ENCODE measurements at regions not wholly inside any gene's neighbourhood (a gene's known extent, or its start where the extent isn't known, plus 50 kb on each side); places are given as distances from the start of the nearest gene placed in this dataset.
"Not testable (repeated sequence)": the region's sequence is repeated elsewhere in the genome, so short reads cannot be mapped to it uniquely, and the experiment has no call there.

DNA sequence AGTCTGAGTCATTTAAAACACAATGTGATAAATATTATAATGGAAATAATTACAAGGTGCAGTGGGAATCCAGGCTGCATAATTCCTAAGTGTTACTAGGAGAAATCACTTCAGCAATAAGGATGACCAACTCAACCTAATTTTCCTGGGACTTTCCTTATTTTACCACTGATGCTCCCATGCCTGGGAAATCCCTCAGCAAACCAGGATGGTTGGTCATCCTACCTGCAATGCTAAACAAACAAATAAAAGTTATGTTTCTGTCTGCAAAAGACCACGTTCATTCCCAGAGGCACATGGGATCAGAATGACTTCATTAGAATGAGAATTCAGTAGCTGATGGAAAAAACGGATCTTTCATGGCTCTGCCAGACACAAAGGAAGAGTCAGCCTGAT, 130.8 kb upstream of the RAP1B start:
- DNase-seq (ENCODE audit: low read depth in 2 of 2), result no peak

DNA sequence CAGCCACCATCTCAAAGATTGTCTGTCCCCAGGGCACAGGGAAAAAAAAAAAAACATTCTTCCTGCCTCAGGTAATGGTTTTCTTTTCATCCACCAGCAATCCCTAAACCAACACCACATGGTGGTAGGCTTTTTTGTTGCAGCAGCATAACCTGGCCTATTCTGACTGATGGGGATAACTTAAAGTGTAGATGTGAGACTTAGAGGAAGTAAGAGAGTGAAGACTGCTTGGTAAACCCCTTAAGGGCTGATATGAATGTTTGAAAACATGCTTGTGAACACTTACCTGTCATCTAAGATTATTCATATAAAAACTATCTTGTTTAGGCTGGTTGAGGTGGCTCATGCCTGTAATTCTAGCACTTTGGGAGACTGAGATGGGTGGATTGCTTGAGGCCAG, 130.2 kb upstream of the RAP1B start:
- no peak for DNase-seq (ENCODE audit: low read depth in 2 of 2)

DNA sequence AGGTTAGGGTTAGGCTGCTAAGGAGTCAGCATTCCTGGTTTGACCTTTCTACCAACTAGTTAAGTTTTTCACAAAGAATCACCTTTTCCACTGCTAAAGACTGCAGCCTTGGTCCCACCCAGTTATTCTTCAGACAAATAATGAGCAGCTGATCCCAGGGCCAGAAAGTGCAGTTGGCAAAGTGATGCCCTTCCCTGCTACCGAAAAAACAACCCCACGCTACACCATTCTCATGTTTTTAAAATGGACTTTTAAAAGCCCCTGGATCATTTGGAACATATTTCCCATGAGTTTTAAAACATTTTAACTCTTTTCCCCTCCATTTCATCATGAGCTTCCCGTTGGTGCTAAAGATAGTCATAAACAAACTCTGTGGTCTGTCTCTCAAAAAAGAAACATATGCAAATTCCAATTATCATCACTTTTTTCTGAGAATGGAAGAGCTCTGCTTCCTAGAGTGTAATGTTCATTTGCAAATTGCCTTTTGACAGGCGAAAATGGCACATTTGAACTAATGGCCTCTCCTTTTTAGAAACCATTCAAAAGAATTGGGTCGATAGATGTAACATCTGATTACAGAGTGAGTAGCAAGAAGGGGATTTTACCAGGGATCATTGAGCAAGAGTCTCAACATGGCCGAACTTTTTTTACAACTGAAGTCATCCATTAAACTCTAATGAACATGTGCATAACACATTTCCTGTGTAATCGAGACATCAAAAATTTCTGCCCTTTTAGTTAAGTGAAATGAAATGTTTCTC, 129.3 kb upstream of the RAP1B start:
- no peak for DNase-seq (ENCODE audit: low read depth in 2 of 2)

- no peak for DNase-seq (ENCODE audit: low read depth in 2 of 2)
Observed at GRCh38 chr12:68482014-68482413, 128.7 kb upstream of the RAP1B start.

DNA sequence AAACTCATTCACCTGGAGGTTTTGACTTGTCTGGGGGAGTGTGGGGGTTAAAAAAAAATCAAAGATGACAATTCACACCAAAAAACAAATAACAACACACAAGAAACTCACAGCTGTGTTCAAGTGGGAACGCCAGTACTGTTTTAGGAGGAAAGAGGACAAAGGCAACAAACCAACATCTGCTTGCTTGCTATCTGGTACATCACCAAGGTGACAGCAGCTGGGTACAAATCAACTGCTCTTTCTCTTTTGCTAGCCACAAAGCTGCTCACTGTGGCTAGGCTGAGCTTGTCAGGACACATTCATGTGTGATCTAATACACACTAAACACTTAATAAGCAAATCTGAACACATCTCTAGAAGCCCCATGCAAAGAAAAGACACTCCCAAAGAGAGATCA, 128.0 kb upstream of the RAP1B start:
- DNase-seq (ENCODE audit: low read depth in 2 of 2), result no peak

GRCh38 chr12:68483592-68484383, 126.9 kb upstream of the RAP1B start:
- DNase-seq (ENCODE audit: low read depth in 2 of 2), result no peak

- not testable (repeated sequence) for DNase-seq (ENCODE audit: low read depth in 2 of 2)
Observed at GRCh38 chr12:68484578-68484977, 126.1 kb upstream of the RAP1B start.

- not testable (repeated sequence) for DNase-seq (ENCODE audit: low read depth in 2 of 2)
Observed at GRCh38 chr12:68486449-68486848, 124.2 kb upstream of the RAP1B start.

- DNase-seq (ENCODE audit: low read depth in 2 of 2), result no peak
Observed at GRCh38 chr12:68487721-68488309, 122.9 kb upstream of the RAP1B start.

DNA sequence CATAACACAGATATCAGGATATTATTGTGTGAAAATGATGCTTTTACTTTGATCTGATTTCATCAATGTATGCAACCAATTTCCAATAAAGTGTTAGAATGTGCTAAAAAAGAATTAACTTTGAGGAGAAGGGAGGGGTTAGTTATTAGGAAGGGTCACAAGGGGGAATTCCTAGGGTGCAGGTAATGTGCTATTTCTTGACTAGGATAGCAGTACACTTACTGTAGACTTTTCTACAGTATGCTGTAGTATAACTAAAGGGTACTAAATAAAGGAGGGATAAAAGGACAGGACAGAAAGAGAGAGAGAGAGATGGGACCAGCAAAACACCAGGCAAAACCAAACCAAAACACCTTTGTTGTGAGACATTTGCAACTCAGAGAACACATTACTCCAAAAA, 121.4 kb upstream of the RAP1B start:
- DNase-seq (ENCODE audit: low read depth in 2 of 2), result no peak

- no peak for DNase-seq (ENCODE audit: low read depth in 2 of 2)
Observed at GRCh38 chr12:68490476-68490875, 120.2 kb upstream of the RAP1B start.

DNA sequence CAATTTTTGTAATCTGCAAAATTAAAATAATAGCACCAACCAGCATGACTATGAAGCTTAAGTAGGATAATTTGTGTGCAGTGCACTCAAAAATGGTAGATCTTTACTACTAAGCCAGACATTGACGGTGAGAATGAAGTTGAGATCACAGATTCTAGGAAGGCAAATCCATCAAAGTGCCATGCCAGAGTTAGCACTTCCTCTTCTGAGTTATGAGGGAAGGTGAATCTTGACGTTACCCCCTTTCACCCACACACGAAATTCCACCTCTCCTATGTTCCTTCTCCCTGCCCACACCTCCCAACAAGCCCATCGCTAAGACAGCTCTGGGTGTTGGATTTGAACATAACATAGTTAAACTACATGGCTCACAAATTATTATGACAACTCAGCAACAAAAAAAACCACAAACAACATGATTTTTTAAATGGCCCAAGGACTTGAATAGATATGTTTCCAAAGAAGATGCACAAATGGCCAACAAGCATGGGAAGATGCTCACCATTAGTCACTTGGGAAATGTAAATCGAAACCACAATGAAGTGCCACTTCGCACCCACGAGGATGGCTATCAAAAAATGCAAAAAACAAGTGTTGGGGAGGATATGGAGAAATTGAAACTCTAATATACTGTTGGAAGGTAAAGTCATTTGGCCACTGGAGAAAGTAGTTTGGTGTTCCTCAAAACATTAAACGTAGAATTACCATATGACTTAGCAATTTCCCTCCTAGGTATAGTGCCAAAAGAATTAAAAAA, 119.3 kb upstream of the RAP1B start:
- no peak for DNase-seq (ENCODE audit: low read depth in 2 of 2)

GRCh38 chr12:68495336-68496070, 115.2 kb upstream of the RAP1B start:
- DNase-seq (ENCODE audit: low read depth in 2 of 2), result no peak

- no peak for DNase-seq (ENCODE audit: low read depth in 2 of 2)
Observed at GRCh38 chr12:68497107-68497506, 113.6 kb upstream of the RAP1B start.

DNA sequence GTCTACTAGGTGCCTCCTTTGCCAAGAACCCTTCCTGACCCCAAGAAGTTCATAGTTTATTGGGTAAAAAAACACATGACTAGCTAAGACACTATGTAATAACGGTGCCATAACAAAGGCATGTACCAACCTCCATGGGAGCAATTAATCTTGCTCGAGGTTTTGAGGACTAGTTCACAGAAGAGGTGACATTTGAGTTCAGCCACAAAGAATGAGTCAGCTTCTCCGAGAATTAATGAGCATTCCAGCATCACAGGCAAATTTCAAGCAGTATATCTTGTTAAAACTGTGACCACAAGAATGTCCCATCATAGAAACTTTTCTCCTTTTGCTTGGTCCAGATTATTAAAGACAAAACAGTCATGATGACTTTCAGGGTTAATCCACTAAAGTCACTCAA, 113.0 kb upstream of the RAP1B start:
- no peak for DNase-seq (ENCODE audit: low read depth in 2 of 2)

GRCh38 chr12:68498736-68499135, 112.0 kb upstream of the RAP1B start:
- DNase-seq (ENCODE audit: low read depth in 2 of 2), result no peak

DNA sequence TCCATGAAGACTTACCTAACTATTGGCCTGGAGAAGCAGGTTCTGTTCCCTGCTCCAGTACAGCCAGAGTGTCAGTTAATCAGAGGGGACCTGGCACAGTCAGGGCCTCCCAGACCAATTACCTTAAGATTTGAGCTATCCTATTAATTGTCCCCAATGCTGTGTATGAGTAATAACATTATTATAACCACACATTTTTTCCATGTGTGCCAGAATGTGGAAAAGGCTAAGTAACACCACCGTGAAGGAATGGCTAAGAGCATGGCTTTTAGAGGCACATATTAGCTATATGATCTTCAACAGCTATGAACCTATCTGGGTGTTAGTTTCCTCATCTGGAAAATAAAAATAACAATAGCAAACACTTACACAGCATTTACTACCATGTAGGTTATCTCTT, 111.1 kb upstream of the RAP1B start:
- no peak for DNase-seq (ENCODE audit: low read depth in 2 of 2)

DNA sequence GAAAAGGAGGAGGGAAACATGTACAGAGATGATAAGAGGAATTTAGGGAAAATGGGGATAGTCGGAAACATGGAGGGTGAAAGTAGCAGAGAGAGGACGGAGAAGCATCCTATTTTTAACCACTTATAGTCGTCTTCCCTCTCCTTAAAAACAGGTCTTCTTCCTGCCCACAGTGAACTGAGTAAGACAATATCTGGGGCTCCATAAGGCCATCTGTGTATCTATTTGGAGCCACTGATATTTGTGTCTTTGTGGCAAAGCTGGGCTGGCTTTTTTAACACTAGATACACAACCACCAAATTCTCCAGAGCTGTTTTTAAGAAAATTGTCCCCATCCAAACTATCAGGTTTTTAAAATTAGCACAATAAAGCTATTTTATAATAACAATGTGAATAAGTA, 109.5 kb upstream of the RAP1B start:
- no peak for DNase-seq (ENCODE audit: low read depth in 2 of 2)

GRCh38 chr12:68505970-68506369, 104.7 kb upstream of the RAP1B start:
- DNase-seq (ENCODE audit: low read depth in 2 of 2), result no peak

GRCh38 chr12:68506619-68507018, 104.1 kb upstream of the RAP1B start:
- no peak for DNase-seq (ENCODE audit: low read depth in 2 of 2)

GRCh38 chr12:68507657-68508056, 103.0 kb upstream of the RAP1B start:
- DNase-seq (ENCODE audit: low read depth in 2 of 2), result no peak

GRCh38 chr12:68508576-68508975, 102.1 kb upstream of the RAP1B start:
- no peak for DNase-seq (ENCODE audit: low read depth in 2 of 2)
